ENCODE measurements at regions not wholly inside any gene's neighbourhood (a gene's known extent, or its start where the extent isn't known, plus 50 kb on each side); places are given as distances from the start of the nearest gene placed in this dataset.

DNA sequence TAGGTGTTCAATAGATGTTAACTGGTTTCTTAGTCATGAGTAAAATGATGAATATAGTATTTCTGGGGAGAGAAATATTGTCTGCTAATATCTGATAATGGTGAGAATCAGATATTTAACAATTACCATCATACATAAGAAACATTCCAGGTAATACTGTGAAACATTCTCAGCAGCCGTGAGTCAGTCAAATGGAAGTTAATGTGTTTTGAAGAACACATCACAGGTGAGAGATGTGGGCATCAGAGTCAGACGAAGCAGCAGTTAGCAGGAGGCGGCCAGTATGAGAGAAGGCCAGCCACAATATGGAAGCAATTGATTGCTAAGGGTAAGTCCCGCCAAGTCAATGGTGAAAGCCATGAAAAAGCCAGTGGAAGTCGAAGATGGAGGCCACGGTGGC, 1035.9 kb downstream of the TUSC7 start:
- Mint-ChIP-seq H3K27me3 (ENCODE audit: unreplicated experiment) (no peaks in the 10 kb centered on the region), H3K9me3 (ENCODE audit: unreplicated experiment) (no peaks in the 10 kb centered on the region), H3K4me3 (ENCODE audit: unreplicated experiment) (no peak overlapping the region), H3K27ac (ENCODE audit: unreplicated experiment) (no peak overlapping the region), H3K36me3 (ENCODE audit: low read depth, unreplicated experiment) (no peaks in the 10 kb centered on the region), H3K4me1 (ENCODE audit: unreplicated experiment) (no peaks in the 10 kb centered on the region)
- DNase-seq (ENCODE audit: low spot score) = no peak
- TF ChIP-seq, protein P1, sequence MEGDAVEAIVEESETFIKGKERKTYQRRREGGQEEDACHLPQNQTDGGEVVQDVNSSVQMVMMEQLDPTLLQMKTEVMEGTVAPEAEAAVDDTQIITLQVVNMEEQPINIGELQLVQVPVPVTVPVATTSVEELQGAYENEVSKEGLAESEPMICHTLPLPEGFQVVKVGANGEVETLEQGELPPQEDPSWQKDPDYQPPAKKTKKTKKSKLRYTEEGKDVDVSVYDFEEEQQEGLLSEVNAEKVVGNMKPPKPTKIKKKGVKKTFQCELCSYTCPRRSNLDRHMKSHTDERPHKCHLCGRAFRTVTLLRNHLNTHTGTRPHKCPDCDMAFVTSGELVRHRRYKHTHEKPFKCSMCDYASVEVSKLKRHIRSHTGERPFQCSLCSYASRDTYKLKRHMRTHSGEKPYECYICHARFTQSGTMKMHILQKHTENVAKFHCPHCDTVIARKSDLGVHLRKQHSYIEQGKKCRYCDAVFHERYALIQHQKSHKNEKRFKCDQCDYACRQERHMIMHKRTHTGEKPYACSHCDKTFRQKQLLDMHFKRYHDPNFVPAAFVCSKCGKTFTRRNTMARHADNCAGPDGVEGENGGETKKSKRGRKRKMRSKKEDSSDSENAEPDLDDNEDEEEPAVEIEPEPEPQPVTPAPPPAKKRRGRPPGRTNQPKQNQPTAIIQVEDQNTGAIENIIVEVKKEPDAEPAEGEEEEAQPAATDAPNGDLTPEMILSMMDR (IDR thresholded peaks at IDR 0.05; ENCODE audit: unreplicated experiment) = no peak

DNA sequence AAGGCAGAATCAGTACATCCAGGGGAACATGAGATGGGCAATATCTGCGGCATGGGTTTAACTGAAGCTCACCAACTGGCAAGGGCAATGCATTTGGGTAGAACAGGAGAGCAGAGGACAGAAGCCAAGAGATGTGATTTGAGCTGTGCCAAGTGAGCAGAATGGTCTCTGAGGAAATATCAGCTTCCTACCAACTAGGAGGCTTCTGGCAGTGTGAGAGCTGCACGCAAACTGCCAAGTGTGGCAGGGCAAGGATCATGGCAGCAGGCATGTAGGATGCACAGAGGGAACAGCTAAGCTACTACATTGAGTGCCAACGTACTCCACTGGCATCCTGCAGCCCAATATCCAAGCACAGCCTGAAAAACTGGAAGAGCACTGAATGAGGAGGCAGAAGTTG, 1036.5 kb downstream of the TUSC7 start:
- TF ChIP-seq, protein P1 (IDR thresholded peaks at IDR 0.05; ENCODE audit: unreplicated experiment) = no peak
- Mint-ChIP-seq H3K4me1 (ENCODE audit: unreplicated experiment) (no peaks in the 10 kb centered on the region), H3K27me3 (ENCODE audit: unreplicated experiment) (no peaks in the 10 kb centered on the region), H3K9me3 (ENCODE audit: unreplicated experiment) (no peaks in the 10 kb centered on the region), H3K36me3 (ENCODE audit: low read depth, unreplicated experiment) (no peaks in the 10 kb centered on the region), H3K27ac (ENCODE audit: unreplicated experiment) (no peak overlapping the region), H3K4me3 (ENCODE audit: unreplicated experiment) (no peak overlapping the region)
- no peak for DNase-seq (ENCODE audit: low spot score)

DNA sequence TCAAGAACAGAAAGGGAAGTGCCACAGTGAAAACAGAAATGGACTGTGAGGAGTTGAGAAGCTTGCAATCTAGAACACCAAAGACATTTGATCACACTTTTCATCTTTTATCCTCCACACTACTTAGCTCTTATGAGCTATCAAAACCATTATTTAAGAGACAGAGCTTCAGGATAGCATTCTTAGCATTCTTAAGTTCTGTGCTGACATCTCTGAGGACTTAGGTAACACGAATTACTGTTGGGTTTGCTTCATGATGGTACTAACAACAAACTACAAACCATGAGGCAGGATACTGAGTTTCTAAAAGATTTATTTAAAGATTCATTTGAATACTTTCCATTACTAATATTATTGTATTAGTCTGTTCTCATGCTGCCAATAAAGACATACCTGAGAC, 1038.6 kb downstream of the TUSC7 start:
- Mint-ChIP-seq H3K4me3 (ENCODE audit: unreplicated experiment) (no peak overlapping the region), H3K27ac (ENCODE audit: unreplicated experiment) (no peak overlapping the region), H3K36me3 (ENCODE audit: low read depth, unreplicated experiment) (no peaks in the 10 kb centered on the region), H3K27me3 (ENCODE audit: unreplicated experiment) (no peaks in the 10 kb centered on the region), H3K4me1 (ENCODE audit: unreplicated experiment) (no peaks in the 10 kb centered on the region), H3K9me3 (ENCODE audit: unreplicated experiment) (no peaks in the 10 kb centered on the region)
- no peak for DNase-seq (ENCODE audit: low spot score)
- TF ChIP-seq, protein P1 (IDR thresholded peaks at IDR 0.05; ENCODE audit: unreplicated experiment) = no peak

DNA sequence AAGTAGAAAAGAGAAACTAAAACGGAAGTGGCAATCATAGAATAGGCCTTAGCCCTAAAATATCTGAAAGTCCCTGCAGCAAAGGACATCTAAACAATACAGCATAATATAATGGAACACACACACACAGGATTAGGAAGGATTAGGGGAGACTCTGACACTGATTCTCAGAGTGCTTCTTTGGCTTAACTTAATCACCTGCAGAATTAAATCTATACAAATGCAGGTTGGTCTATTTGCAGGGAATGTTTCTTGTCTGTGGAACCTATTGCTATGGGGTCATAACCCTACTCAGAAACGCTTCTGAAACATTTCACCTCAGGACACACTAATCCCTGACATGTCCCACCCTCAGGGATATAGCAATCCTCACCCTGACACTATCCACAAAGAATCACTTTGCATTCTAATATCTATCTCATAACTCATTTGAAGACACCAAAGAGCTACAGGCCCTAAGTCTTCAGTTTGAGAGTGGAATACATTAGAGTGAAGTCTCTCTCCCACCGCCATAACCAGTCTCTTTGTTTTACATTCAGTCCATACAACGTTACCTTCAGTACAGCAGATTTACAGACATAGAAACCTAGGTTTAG, 1041.2 kb downstream of the TUSC7 start:
- no peaks in the 10 kb centered on the region for H3K27me3 Mint-ChIP-seq (ENCODE audit: unreplicated experiment)
- no peak overlapping the region for H3K27ac Mint-ChIP-seq (ENCODE audit: unreplicated experiment)
- TF ChIP-seq, protein P1 (IDR thresholded peaks at IDR 0.05; ENCODE audit: unreplicated experiment) = no peak

DNA sequence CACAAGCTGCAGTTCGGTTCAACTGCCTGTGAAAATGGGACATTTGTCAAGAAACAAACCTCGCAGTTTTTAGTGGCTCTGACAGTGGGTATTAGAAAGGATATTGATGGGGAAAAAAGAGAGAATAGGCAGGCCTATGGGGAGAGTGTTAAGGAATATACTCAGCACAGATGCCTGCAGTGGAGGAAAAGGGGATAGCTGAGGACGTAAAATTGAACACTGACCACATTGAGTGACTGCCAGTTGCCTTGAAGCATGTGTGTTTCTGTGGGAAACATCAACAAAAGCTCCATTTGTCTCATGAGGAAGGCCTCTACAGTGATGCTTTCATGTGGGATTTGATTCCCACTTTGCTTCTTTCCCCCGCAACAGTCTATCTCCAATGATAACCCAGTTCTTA, 1042.1 kb downstream of the TUSC7 start:
- Mint-ChIP-seq H3K36me3 (ENCODE audit: low read depth, unreplicated experiment) (no peaks in the 10 kb centered on the region), H3K4me1 (ENCODE audit: unreplicated experiment) (no peaks in the 10 kb centered on the region), H3K4me3 (ENCODE audit: unreplicated experiment) (no peak overlapping the region), H3K9me3 (ENCODE audit: unreplicated experiment) (no peaks in the 10 kb centered on the region), H3K27ac (ENCODE audit: unreplicated experiment) (no peak overlapping the region), H3K27me3 (ENCODE audit: unreplicated experiment) (no peaks in the 10 kb centered on the region)
- TF ChIP-seq, protein P1 (IDR thresholded peaks at IDR 0.05; ENCODE audit: unreplicated experiment) = no peak
- DNase-seq (ENCODE audit: low spot score) = no peak

More for the DNA sequence above, 1041.2 kb downstream of the TUSC7 start:
- Mint-ChIP-seq H3K4me1 (ENCODE audit: unreplicated experiment) (no peaks in the 10 kb centered on the region), H3K9me3 (ENCODE audit: unreplicated experiment) (no peaks in the 10 kb centered on the region), H3K4me3 (ENCODE audit: unreplicated experiment) (no peak overlapping the region), H3K36me3 (ENCODE audit: low read depth, unreplicated experiment) (no peaks in the 10 kb centered on the region)
- DNase-seq (ENCODE audit: low spot score) = no peak
